Muscle layer of duodenum (tissue), 2 donors: ENCODE measurements at regions not wholly inside any gene's neighbourhood (a gene's known extent, or its start where the extent isn't known, plus 50 kb on each side); places are given as distances from the start of the nearest gene placed in this dataset.
"Not testable (repeated sequence)": the region's sequence is repeated elsewhere in the genome, so short reads cannot be mapped to it uniquely, and the experiment has no call there.

Experiments
- H3K27ac ChIP-seq: one replicate; pipeline ENCODE4 v1.7.0; 2013; ENCODE audit warnings: mild to moderate bottlenecking, low read length
- H3K27me3 ChIP-seq: one replicate; pipeline ENCODE4 v1.7.0; 2013; ENCODE audit warnings: low read depth, mild to moderate bottlenecking, control low read depth, low read length
- H3K36me3 ChIP-seq, 2 donors: one replicate each; pipeline ENCODE4 v1.7.0; 2013; ENCODE audit warnings: low read length in 2 of 2, control low read depth in 1 of 2, mild to moderate bottlenecking in 1 of 2; ENCODE audit not compliant: insufficient read depth in 2 of 2, control insufficient read depth in 1 of 2
- H3K4me1 ChIP-seq, 2 donors: one replicate each; pipeline ENCODE4 v1.7.0; 2013; ENCODE audit warnings: low read length in 2 of 2, mild to moderate bottlenecking in 2 of 2, control low read depth in 1 of 2, moderate library complexity in 1 of 2; ENCODE audit not compliant: insufficient read depth in 2 of 2, control insufficient read depth in 1 of 2
- H3K4me3 ChIP-seq, 2 donors: one replicate each; pipeline ENCODE4 v1.7.0; 2013; ENCODE audit warnings: low read length in 2 of 2, low read depth in 1 of 2, mild to moderate bottlenecking in 1 of 2
- H3K9me3 ChIP-seq, 2 donors: one replicate each; pipeline ENCODE4 v1.7.0; 2013; ENCODE audit warnings: low read length in 2 of 2, control low read depth in 1 of 2, mild to moderate bottlenecking in 1 of 2; ENCODE audit not compliant: control insufficient read depth in 1 of 2
- donor health status: healthy.

DNA sequence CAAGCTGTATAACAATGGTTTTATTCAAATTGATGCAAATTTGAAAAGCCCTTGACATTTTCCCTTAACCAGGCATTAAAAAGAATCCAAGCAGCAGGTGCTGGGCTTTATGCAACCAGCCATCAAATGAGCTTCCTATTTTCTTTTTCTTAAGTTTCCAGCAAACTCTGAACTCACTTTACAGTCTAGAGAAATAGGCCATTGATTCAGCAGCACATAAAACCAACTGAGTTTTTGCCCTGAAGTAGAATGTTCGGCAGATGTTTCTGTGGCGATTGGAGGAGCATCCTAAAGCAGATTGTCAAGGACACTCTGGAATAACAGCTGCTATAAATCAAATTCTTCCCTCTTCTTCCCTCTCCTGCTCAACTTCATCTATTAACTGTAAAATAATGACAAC is 582.8 kb upstream of the CPEB2 start:
- Histone ChIP-seq H3K36me3 (no peaks in the 10 kb centered on the region), H3K9me3 (no peaks in the 10 kb centered on the region), H3K4me1 (no peaks in the 10 kb centered on the region), H3K4me3 (no peak overlapping the region), H3K27ac (no peak overlapping the region), H3K27me3 (no peaks in the 10 kb centered on the region)

DNA sequence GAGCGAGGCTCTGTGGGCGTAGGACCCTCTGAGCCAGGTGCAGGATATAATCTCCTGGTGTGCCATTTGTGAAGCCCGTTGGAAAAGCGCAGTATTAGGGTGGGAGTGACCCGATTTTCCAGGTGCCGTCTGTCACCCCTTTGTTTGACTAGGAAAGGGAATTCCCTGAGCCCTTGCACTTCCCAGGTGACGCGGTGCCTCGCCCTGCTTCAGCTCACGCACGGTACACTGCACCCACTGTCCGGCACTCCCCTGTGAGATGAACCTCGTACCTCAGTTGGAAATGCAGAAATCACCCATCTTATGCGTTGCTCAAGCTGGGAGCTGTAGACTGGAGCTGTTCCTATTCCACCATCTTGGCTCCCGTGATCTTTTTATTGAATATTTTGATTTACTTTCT is 576.0 kb upstream of the CPEB2 start:
- not testable (repeated sequence) for H3K27me3 ChIP-seq, H3K4me3 ChIP-seq, H3K9me3 ChIP-seq, H3K27ac ChIP-seq, H3K36me3 ChIP-seq, H3K4me1 ChIP-seq

DNA sequence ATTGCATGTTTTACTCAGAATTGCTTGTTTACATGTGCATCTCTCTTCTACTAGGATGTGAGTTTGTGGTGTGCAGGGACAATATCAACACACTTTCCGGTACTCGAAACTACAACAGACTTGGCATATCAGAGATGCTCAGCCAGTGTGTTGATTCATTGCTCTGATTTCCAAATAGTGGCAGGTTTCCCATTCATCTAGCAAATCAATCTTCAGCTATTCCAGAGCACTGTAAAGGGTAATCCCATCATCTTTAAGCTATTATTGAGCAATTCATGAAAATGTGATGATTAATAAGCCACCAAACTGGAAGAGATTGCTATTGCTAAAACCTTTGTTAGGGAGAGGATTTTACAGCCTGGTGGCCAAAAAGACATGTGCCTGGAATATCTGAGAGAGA is 574.2 kb upstream of the CPEB2 start:
- peaks cover 0 to 3% of the 10 kb centered on the region in 2 donors for H3K9me3 ChIP-seq
- H3K4me1 ChIP-seq: no peaks in the 10 kb centered on the region
- H3K27ac ChIP-seq: no peak overlapping the region
- no peak overlapping the region for H3K4me3 ChIP-seq
- H3K36me3 ChIP-seq: no peaks in the 10 kb centered on the region
- no peaks in the 10 kb centered on the region for H3K27me3 ChIP-seq

DNA sequence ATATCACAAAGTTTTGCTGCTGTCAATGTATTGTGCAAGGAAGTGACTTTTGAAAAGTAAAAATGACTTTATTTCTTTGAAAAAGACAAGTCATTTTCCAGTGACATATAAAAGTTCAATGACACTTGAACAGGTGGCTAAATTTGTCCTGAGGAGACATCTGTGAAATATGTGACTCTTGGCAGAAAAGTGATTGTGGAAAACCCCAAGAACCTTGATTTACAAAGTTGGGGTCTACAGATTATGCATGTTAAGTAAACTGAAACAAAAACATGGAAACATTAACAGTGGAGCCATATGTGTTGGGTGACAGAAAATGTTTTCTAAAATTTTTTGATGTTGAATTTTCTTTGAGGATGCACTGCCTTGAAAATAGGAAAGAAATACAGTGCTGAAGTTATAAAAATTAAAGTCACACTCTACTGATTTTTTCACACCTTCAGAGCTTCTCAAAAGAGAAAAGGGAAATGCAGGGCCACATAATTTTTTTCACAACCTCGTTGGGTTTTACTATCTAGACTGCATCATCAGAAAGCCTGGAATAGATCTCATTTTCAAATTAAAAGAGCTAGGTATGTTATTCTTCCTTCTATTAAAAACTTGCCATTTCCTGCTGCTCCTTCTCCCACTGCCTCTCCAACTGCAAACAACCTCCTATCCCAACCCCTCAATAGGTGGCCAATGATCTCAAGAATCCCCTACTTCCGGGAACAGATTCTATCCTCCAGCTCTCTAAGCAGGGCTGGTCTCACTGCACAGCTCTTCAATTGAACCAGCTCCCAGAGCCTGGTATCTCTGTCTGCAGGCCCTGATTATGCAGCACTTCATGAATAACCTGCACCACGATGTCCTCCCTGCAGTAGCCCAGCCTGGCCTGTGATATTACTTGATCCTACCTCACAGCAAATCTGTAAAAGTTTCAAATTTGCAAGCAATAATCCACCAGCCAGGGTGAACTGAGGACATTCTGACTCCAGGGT is 570.8 kb upstream of the CPEB2 start:
- no peaks in the 10 kb centered on the region for H3K27me3 ChIP-seq
- no peak overlapping the region for H3K27ac ChIP-seq
- no peaks in the 10 kb centered on the region for H3K36me3 ChIP-seq
- no peak overlapping the region for H3K4me3 ChIP-seq
- H3K4me1 ChIP-seq: no peaks in the 10 kb centered on the region
- peaks cover 0 to under 1% of the 10 kb centered on the region in 2 donors for H3K9me3 ChIP-seq

DNA sequence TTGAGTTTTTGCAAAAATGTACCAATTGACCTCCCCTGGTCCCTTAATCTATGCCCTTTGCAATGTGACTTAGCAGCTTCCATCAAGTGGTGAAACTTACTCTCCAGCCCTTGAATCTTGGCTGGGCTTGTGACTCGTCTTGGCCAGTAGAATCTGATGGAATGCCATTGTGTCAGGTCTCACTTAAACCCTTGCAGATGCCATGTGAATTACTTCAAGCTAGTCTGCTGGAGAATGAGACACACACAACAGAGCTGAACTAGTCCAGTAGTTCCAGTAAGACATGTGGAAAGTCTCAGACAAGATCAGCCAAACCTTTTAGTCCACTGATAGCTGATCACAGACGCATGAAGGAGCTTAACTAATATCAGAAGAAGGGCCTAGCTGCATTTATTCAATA is 567.8 kb upstream of the CPEB2 start:
- H3K4me1 ChIP-seq: no peaks in the 10 kb centered on the region
- no peak overlapping the region for H3K4me3 ChIP-seq
- no peaks in the 10 kb centered on the region for H3K36me3 ChIP-seq
- no peaks in the 10 kb centered on the region for H3K9me3 ChIP-seq
- no peaks in the 10 kb centered on the region for H3K27me3 ChIP-seq
- no peak overlapping the region for H3K27ac ChIP-seq

DNA sequence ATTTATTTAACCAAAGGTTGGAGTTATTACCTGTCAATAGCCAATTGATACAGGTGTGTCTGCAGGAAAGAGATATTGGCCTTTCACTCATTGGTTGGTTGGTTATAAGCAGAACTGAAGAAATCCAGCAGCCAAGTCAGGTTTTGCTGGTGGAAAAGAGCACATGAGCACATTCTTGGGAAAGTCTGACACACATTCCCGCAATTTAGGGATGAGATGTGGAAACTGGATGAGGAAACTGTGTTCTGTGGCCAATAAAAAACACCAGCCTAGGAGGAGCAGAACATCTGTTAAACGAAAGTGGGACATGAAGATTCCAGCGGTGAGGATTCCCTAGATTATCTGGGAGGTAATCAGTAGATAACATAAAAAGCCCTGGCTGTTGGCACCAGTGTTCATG is 567.4 kb upstream of the CPEB2 start:
- H3K27me3 ChIP-seq: no peaks in the 10 kb centered on the region
- no peak overlapping the region for H3K27ac ChIP-seq
- H3K4me1 ChIP-seq: no peaks in the 10 kb centered on the region
- H3K4me3 ChIP-seq: no peak overlapping the region
- no peaks in the 10 kb centered on the region for H3K9me3 ChIP-seq
- no peaks in the 10 kb centered on the region for H3K36me3 ChIP-seq

DNA sequence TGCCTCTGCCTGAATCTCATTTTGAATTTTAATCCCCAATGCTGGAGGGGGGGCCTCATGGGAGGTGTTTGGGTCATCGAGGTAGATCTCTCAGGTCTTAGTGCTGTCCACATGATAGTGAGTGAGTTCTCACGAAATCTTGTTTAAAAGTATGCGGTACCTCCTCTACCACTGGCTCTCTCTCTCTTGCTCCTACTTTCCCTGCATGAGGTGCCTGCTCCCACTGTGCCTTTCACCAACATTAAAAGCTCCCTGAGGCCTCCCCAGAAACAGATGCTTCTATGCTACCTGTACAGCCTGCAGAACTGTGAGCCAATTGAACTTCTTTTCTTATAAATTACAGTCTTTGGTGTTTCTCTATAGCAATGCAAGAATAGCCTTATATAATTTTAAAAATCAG is 560.7 kb upstream of the CPEB2 start:
- no peak overlapping the region for H3K4me3 ChIP-seq
- no peaks in the 10 kb centered on the region for H3K27me3 ChIP-seq
- H3K27ac ChIP-seq: no peak overlapping the region
- H3K4me1 ChIP-seq: no peaks in the 10 kb centered on the region
- H3K36me3 ChIP-seq: no peaks in the 10 kb centered on the region
- no peaks in the 10 kb centered on the region for H3K9me3 ChIP-seq

DNA sequence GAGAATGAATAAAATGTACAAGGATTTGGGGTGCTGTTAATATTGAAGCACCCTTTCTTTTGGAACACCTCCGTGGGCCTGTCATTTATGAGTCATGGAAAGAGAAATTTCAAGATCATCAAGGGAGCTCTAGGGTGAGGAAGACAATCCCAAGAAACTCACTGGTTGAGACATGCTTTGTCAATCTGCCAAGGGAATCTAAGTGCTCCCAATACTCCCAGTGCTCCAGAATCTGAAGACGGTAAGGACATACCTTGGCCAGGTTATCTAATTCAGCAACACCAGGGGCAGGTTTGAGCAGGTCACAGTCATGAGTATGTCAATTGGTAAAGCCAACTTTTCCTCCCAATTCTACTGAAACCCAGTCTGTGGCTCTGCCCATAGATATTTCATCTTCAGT is 556.4 kb upstream of the CPEB2 start:
- no peak overlapping the region for H3K4me3 ChIP-seq
- H3K4me1 ChIP-seq: no peaks in the 10 kb centered on the region
- H3K27me3 ChIP-seq: no peaks in the 10 kb centered on the region
- no peaks in the 10 kb centered on the region for H3K9me3 ChIP-seq
- no peaks in the 10 kb centered on the region for H3K36me3 ChIP-seq
- H3K27ac ChIP-seq: no peak overlapping the region

DNA sequence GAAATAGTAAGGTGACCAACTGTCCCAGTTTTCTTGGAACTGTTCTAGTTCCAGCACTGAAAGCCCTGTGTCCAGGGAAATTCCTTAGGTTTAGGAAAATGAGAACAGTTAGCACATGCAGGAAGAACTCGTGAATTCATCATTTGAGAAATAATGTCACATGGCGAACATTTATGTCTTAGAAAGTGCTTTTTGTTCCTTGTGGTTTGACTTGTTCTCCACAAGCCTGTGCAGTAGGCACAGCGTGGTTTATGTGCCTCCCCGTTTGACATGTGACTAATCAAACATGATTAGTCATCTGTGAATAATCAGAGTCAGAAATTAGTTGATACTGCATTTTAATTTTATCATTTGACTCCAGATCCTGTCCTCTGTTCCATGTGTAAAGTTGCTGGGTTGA is 556.0 kb upstream of the CPEB2 start:
- no peak overlapping the region for H3K4me3 ChIP-seq
- H3K27me3 ChIP-seq: no peaks in the 10 kb centered on the region
- H3K4me1 ChIP-seq: no peaks in the 10 kb centered on the region
- no peaks in the 10 kb centered on the region for H3K36me3 ChIP-seq
- no peak overlapping the region for H3K27ac ChIP-seq
- no peaks in the 10 kb centered on the region for H3K9me3 ChIP-seq

DNA sequence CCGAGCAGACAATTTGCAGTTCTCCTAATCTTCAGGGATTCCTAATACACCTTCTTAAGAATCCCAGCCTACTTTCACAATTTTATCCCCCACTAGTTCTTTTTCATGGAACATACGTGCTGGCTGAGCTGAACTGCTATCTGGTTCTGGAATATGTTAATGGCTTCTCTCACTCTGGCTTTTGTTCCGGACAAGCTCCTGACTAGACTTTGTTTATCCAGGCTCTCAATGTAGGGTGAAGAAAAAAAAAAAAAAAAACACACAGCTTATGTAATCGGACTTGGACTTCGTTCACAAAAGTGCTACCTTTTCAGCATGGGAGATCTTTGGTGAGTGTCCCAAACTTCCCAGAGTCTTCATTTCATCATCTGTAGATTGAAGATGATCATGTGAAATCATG is 555.4 kb upstream of the CPEB2 start:
- no peaks in the 10 kb centered on the region for H3K4me1 ChIP-seq
- H3K27me3 ChIP-seq: no peaks in the 10 kb centered on the region
- no peaks in the 10 kb centered on the region for H3K36me3 ChIP-seq
- no peaks in the 10 kb centered on the region for H3K9me3 ChIP-seq
- H3K4me3 ChIP-seq: no peak overlapping the region
- no peak overlapping the region for H3K27ac ChIP-seq

DNA sequence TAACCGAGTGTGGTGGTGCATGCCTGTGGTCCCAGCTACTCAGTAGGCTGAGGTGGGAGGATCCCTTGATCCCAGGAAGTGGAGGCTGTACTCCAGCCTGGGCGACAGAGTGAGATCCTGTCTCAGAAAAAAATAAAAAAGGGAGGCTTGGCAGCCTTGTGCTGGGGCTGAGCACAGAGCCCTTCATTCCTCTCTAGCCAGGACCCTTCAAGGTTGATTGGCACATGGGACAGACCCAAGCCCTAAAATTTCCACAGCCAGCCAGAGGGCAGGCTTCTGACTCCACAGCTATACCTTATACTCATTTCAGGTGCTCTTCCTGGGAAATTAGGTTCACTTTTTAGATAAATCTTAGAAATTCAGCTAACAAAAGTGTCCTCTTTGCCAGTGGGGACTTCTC is 553.0 kb upstream of the CPEB2 start:
- Histone ChIP-seq H3K27ac (no peak overlapping the region), H3K4me1 (no peaks in the 10 kb centered on the region), H3K36me3 (no peaks in the 10 kb centered on the region), H3K27me3 (no peaks in the 10 kb centered on the region), H3K9me3 (no peaks in the 10 kb centered on the region), H3K4me3 (no peak overlapping the region)

DNA sequence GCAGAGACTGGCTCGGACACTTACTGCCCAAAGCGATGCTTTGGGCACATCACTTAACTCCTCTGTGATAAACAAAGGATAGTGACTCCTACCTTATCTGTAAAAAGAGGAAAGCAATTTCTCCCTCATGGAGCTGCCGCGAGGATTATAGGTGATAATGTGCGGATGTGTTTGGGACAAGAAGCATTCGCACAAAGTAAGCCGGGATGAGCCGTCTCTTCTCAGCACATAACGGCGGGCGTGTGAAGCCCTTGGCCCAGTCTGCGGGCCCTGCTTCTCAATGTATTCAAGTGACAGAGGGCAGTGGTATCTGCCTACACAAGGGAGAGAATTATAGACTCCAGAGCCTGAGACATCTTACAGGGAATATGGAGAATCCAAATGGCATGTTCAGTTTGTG is 550.3 kb upstream of the CPEB2 start:
- H3K27me3 ChIP-seq: no peaks in the 10 kb centered on the region
- H3K27ac ChIP-seq: no peak overlapping the region
- H3K36me3 ChIP-seq: no peaks in the 10 kb centered on the region
- H3K9me3 ChIP-seq: no peaks in the 10 kb centered on the region
- no peak overlapping the region for H3K4me3 ChIP-seq
- no peaks in the 10 kb centered on the region for H3K4me1 ChIP-seq
